KOPT-K1 (cell line): ENCODE measurements at regions not wholly inside any gene's neighbourhood (a gene's known extent, or its start where the extent isn't known, plus 50 kb on each side); places are given as distances from the start of the nearest gene placed in this dataset.
"Not testable (repeated sequence)": the region's sequence is repeated elsewhere in the genome, so short reads cannot be mapped to it uniquely, and the experiment has no call there.

Experiments
- H3K27ac ChIP-seq: fragments of 200-600 bp; sonication (generic); 2 replicates; pipeline ENCODE4 v1.5.1; 2016; ENCODE audit warnings: antibody characterized with exemption, mild to moderate bottlenecking, low read depth, low read length; ENCODE audit not compliant: poor library complexity, severe bottlenecking
- H3K36me3 ChIP-seq: fragments of 200-600 bp; sonication (generic); 2 replicates; pipeline ENCODE4 v1.5.1; 2017; ENCODE audit warnings: antibody characterized with exemption, mild to moderate bottlenecking, low read length, moderate library complexity; ENCODE audit not compliant: insufficient read depth
- H3K9me3 ChIP-seq: fragments of 200-600 bp; sonication (generic); 2 replicates; pipeline ENCODE4 v1.5.1; 2017; ENCODE audit warnings: antibody characterized with exemption, low read length, mild to moderate bottlenecking; ENCODE audit not compliant: insufficient read depth, poor library complexity, severe bottlenecking

DNA sequence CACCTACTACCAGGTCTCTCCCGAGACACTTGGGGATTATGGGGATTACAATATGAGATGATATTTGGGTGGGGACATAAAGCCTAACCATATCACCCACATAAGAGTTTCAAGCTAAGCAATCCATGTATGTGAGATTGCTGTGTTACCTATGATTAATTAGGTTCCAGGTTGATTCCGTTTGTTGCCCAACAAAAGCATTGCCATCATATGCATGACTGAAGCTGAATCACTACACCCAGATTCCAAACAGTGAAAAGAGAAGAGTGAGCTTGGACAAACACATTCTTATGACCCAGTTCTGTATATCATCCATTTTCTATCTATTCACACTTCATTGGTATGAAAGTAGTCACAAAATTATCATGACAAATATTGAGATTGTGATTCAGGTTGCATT lies 952.5 kb upstream of the MAN1A1 start:
- no peaks in the 10 kb centered on the region for H3K9me3 ChIP-seq
- H3K36me3 ChIP-seq = no peaks in the 10 kb centered on the region
- H3K27ac ChIP-seq = no peak overlapping the region

DNA sequence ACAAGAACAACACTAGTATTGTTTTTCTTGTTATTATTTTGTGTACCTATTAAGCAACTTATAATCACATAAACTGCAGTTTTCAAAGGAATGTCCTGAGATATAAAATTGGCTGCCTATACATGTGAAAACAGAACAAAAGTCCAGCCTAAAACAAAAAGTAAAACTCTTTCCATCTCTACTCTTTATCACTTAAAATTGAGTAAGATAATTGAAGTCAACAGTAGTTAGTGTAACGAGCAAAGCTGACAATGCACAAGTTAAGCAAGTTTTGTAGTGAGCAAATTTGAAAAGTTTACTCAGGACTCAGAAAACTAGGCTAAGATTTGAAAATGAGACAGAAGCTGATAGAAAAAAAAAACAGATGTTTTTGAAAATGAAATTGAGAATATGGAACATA lies 941.4 kb upstream of the MAN1A1 start:
- no peaks in the 10 kb centered on the region for H3K9me3 ChIP-seq
- H3K36me3 ChIP-seq = no peaks in the 10 kb centered on the region
- H3K27ac ChIP-seq = no peak overlapping the region

DNA sequence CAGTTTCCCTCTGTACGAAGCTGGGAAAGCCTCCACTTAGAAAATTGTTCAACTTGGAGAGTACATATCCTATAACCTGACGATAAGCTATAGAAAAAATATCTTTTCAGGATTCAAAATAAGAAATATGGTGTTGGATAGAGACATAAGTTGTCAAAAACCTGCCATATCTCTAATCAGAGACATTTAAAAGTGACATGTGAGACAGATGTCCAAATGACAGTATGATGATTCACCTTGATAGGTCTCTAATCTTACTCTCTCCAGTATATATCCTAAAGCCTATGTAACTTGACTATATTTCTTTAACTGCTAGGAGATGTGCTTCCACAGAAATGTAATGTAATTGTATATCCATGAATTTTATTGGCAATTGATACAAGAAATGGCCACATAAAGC lies 932.4 kb upstream of the MAN1A1 start:
- Histone ChIP-seq H3K9me3 (no peaks in the 10 kb centered on the region), H3K27ac (no peak overlapping the region), H3K36me3 (no peaks in the 10 kb centered on the region)

DNA sequence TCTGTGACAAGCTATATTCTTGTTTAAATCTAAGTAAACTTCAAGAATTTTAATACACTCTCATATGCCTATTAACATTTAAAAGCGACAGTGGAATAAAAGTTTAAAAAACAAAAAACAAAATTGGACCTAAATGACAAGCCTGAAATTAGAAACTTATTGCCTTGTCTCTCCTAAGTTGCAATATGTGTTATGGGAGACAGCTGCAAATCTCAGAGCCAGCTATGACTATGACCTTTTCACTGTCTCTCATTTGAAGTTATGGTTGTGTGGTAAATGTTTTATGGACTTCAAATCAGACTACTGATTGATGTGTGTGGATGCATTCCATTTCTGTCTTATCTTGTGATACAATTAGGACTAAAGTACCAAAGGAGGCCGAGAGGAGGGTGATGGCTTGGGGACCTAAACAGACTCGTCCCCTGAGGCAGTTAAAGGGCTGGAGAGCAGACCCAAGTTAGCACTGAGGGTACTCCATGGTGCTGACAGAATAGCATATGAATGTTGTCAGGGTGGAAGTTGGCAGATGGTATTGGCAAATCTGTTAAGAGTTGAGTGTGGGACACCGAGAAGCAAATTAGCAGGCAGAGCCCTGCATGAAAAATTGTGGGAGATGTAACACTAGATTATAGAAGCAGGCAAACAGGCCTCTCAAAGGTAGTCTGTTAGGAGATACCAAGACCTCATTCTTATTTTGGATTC lies 930.1 kb upstream of the MAN1A1 start:
- no peaks in the 10 kb centered on the region for H3K9me3 ChIP-seq
- H3K27ac ChIP-seq = no peak overlapping the region
- no peaks in the 10 kb centered on the region for H3K36me3 ChIP-seq

DNA sequence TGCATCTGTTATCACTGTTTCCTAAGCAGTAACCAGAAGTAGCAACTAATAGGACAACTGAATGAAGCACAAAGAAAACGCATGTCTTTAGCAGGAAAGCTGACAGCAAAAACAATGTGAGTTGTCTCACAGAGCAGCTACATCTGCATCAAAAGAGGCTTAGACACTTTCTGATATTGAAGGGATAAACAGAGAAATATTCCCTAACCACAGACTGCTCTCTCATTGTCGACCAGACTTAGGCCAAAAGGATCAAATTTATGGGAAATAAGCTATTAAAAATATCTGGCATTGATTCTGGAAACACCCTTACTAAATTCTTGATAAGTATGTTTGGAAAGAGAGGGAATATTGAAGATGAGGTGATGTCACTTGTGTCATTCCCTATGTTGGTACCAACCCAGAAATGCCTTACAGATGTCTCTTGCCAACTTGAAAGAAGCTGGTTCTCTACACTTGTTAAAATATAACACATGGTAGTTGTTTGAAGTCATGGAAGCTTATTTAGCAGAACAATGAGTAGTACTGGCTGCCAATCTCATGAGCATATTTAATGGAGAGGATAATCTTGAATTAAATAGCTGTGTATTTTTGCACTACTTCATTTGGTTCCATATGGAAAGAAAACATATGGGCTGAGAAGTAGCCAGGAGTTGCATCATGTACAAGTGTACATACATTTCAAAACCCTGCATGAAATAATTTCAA lies 929.3 kb upstream of the MAN1A1 start:
- H3K9me3 ChIP-seq = no peaks in the 10 kb centered on the region
- H3K36me3 ChIP-seq = no peaks in the 10 kb centered on the region
- H3K27ac ChIP-seq = no peak overlapping the region

DNA sequence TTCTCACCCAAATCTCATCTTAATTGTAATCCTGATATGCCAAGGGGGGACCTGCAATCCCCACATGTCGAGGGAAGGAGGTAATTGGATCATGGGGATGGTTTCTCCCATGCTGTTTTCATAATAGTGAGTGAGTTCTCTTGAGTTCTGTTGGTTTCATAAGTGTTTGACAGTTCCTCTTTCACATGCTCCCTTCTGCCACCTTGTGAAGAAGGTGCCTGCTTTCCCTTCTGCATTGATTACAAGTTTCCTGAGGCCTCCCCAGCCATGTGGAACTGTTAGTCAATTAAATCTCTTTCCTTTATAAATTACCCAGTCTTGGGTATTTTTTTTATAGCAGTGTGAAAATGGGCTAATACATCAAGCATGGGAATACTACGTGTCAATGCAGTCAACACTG lies 925.0 kb upstream of the MAN1A1 start:
- Histone ChIP-seq H3K27ac (no peak overlapping the region), H3K36me3 (no peaks in the 10 kb centered on the region), H3K9me3 (no peaks in the 10 kb centered on the region)

DNA sequence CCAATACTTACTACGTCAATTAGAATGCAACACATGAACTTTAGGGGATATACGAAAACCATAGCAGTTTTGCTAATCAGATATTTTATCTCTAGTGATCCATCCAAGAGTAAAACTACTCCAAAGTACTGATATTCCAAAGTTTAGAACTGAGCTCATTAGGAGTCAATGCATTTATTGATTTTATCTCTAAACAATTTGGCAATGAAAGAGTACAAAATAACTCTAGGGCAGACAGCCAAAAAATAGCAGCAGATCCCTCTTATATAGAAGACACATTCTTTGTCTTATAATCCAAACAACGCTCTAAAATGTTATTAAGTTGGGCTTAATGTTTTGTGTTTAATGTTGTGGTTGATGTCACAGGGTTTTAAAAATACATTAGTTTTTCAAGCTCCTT lies 923.9 kb upstream of the MAN1A1 start:
- no peak overlapping the region for H3K27ac ChIP-seq
- H3K36me3 ChIP-seq = no peaks in the 10 kb centered on the region
- H3K9me3 ChIP-seq = no peaks in the 10 kb centered on the region

DNA sequence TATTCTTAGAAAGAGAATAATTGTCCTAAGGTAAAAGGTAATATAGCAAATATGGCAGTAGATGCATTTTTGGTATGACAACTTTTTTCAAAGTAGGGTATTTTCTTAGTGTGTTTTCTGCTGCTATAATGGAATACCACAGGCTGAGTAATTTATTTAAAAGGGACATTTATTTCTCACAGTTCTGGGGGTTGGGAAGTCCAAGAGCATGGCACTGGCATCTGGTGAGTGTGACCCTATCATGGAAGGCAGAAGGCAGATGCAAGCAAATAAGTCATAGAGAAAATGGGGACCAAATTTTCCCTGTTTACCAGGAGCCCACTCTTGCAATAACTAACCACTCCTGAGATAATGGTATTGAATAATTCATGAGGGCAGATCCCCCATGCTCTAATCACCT lies 922.5 kb upstream of the MAN1A1 start:
- Histone ChIP-seq H3K36me3 (no peaks in the 10 kb centered on the region), H3K27ac (no peak overlapping the region), H3K9me3 (no peaks in the 10 kb centered on the region)

DNA sequence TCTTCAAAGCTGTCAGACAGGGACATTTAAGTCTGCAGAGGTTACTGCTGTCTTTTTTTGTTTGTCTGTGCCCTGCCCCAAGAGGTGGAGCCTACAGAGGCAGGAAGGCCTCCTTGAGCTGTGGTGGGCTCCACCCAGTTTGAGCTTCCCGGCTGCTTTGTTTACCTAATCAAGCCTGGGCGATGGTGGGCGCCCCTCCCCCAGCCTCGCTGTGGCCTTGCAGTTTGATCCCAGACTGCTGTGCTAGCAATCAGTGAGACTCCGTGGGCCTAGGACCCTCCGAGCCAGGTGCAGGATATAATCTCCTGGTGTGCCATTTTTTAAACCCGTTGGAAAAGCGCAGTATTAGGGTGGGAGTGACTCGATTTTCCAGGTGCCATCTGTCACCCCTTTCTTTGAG lies 918.7 kb upstream of the MAN1A1 start:
- not testable (repeated sequence) for H3K36me3 ChIP-seq, H3K9me3 ChIP-seq, H3K27ac ChIP-seq

DNA sequence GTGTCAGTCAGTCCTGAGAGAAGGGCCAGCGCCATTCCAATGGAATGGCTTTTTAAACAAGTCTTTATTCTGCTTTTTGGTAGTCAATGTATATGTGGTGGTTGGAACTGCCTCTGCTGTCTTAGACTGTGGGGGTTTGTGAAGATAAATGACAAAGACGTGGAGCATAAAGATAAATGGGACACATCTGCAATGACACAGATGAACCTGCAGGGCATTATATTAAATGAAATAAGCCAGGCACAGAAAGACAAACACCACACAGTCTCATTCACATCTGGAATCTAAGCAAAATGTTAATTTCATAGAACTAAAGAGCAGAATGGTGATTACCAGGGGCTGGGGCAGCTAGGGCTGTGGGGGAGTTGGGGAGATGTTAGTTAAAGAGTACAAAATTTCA lies 912.8 kb upstream of the MAN1A1 start:
- Histone ChIP-seq H3K36me3 (no peaks in the 10 kb centered on the region), H3K27ac (no peak overlapping the region), H3K9me3 (no peaks in the 10 kb centered on the region)

DNA sequence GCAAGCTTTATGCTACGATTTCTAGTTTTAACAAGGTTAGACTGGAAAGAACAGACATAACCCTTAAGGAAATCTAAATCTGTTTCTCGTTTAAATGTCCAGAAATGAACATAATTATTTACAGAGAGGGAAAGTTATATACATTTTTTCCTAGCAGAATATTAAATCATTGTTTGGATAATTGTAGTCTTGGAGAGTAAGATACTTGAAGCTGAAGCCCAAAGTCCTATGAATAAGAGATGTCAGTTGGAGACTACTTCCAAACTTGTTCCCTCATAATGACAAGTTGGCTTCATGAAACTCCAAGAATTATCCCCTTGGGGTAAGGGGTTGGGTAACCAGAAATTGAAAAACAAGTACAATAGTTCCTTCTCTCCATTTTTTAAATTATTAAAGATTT lies 911.1 kb upstream of the MAN1A1 start:
- Histone ChIP-seq H3K36me3 (no peaks in the 10 kb centered on the region), H3K27ac (no peak overlapping the region), H3K9me3 (no peaks in the 10 kb centered on the region)

DNA sequence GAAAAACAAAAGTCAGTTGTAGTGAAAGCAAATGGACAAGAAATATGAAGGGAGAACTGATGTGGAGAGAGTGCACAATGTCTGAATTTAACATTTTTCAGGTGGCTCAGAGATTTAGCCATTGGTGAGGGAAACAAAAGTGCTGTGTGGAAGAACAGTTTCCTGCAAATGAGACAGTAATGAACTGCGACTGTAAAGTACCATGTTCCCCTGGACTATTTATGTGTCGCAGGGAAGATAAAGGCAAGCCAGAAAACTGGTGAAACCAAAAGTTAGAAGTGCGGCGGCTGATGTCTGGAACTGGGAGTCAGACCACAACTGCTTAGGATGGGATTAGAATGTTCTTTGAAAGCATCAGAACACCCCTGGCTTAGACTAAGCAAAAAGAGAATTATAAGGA lies 905.1 kb upstream of the MAN1A1 start:
- Histone ChIP-seq H3K36me3 (no peaks in the 10 kb centered on the region), H3K9me3 (no peaks in the 10 kb centered on the region), H3K27ac (no peak overlapping the region)

DNA sequence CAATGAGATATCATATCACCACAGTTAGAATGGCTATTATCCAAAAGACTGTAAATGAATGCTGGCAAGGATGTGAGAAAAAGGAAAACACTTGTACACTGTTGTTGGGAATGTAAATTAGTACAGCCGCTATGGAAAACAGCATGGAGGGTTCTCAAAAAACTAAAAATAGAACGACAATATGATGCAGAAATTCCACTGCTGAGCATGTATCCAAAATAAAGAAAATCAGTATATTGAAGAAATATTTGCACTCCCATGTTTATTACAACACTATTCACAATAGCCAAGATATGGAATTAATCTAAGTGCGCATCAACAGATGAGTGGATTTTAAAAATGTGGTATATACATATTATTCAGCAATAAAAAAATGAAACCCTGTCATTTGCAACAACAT lies 898.9 kb upstream of the MAN1A1 start:
- no peaks in the 10 kb centered on the region for H3K9me3 ChIP-seq
- H3K36me3 ChIP-seq = no peaks in the 10 kb centered on the region
- H3K27ac ChIP-seq = no peak overlapping the region

DNA sequence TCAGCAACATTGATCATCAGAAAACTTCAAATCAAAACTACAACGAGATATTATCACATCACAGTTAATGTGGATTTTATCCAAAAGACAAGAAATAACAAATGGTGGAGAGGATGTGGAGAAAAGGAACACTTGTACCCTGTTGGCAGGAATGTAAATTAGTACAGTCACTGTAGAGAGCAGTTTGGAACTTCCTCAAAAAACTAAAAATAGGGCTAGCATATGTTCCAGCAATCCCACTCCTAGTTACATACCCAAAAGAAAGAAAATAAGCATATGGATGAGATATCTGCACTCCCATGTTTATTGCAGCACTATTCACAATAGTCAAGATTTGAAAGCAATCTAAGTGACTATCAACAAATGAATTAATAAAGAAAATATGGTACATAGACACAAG lies 887.7 kb upstream of the MAN1A1 start:
- Histone ChIP-seq H3K36me3 (no peaks in the 10 kb centered on the region), H3K27ac (no peak overlapping the region), H3K9me3 (peaks cover 4% of the 10 kb centered on the region)

DNA sequence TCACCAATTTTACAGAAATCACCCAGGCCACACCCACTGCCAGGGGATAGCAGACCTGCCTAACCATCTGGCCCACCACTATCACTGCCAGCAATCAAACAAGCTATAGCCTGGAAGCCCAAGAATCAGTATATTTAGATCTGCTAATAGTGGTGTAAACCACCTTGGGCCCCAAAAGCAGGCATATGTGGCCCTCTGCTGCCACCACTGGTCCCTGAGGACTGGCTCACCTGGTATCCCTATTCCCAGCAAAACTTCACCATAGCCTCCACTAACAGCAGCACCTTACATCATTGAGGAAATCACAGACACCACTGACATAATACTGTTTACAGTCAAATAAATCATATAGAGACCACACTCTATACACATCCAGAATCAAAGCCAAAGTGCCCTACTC lies 880.4 kb upstream of the MAN1A1 start:
- Histone ChIP-seq H3K27ac (no peak overlapping the region), H3K36me3 (no peaks in the 10 kb centered on the region), H3K9me3 (no peaks in the 10 kb centered on the region)

DNA sequence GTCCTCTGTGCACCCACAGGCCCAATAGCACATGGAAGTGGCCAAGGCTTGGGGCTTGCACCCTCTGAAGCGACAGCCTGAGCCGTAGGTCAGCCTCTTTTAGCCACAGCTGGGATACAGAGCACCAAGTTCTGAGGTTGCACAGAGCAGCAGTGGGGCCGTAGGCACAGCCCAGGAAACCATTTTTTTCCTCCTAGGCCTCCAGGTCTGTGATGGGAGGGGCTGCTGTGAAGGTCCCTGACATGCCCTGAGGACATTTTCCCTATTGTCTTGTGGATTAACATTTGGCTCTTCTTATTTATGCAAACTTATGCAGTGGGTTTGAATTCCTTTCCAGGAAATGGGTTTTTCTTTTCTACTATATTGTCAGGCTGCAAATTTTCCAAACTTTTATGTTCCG lies 878.7 kb upstream of the MAN1A1 start:
- no peaks in the 10 kb centered on the region for H3K36me3 ChIP-seq

More for the DNA sequence above, 878.7 kb upstream of the MAN1A1 start:
- Histone ChIP-seq H3K27ac (no peak overlapping the region), H3K9me3 (no peaks in the 10 kb centered on the region)
